ENCODE measurements at regions not wholly inside any gene's neighbourhood (a gene's known extent, or its start where the extent isn't known, plus 50 kb on each side); places are given as distances from the start of the nearest gene placed in this dataset.

DNA sequence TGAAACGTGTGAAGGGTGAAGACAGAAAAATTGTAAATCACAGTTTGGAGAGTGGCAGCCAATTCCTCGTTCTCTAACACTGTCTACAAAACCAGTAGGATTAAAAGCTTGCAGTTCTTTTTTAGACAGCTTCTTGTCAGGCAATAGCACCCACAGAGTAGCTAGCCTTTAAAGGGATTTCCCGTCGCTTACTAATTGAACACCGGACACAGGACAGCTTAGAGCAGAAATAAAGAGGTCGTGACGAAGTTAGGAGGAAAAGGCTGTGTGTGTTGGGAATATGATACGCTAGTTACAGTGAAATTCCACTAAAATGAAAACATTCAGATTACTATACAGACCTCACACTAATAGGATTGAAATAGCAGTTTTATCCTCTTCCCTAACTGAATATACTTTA, 149.1 kb upstream of the FLRT2 start:
- no peak for DNase-seq
- Histone ChIP-seq H3K27me3 (no peaks in the 10 kb centered on the region), H3K27ac (no peak overlapping the region), H3K9ac (ENCODE audit: low read depth in 2 of 2, low read length in 2 of 2) (no peak overlapping the region), H3K9me3 (no peaks in the 10 kb centered on the region), H3K4me3 (no peak overlapping the region), H3K4me1 (no peaks in the 10 kb centered on the region), H3K36me3 (no peaks in the 10 kb centered on the region)
- TF ChIP-seq, protein P1, sequence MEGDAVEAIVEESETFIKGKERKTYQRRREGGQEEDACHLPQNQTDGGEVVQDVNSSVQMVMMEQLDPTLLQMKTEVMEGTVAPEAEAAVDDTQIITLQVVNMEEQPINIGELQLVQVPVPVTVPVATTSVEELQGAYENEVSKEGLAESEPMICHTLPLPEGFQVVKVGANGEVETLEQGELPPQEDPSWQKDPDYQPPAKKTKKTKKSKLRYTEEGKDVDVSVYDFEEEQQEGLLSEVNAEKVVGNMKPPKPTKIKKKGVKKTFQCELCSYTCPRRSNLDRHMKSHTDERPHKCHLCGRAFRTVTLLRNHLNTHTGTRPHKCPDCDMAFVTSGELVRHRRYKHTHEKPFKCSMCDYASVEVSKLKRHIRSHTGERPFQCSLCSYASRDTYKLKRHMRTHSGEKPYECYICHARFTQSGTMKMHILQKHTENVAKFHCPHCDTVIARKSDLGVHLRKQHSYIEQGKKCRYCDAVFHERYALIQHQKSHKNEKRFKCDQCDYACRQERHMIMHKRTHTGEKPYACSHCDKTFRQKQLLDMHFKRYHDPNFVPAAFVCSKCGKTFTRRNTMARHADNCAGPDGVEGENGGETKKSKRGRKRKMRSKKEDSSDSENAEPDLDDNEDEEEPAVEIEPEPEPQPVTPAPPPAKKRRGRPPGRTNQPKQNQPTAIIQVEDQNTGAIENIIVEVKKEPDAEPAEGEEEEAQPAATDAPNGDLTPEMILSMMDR (IDR thresholded peaks at IDR 0.05) = no peak
- intact Hi-C loops (cut with DNase I) = no loop called here

DNA sequence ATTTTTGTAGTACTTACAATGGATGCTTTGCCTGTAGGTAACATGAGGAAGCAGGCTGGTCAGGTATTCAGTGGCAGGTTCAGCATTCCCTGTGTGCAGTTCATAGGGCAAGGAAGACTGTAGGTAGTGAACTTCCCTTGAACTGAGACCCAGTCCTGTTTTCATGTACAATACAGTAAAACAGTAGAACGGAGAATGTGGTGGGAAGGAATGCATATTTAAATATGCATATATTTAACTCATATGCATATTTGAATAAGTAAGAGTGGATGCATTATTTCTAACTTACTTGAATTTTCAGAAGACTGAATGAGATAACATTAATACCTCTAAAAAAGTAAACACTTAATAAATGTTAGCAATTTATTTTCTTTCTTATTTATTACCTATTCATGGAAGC, 147.6 kb upstream of the FLRT2 start:
- Histone ChIP-seq H3K36me3 (no peaks in the 10 kb centered on the region), H3K4me3 (no peak overlapping the region), H3K9ac (ENCODE audit: low read depth in 2 of 2, low read length in 2 of 2) (no peak overlapping the region), H3K9me3 (no peaks in the 10 kb centered on the region), H3K4me1 (no peaks in the 10 kb centered on the region), H3K27me3 (no peaks in the 10 kb centered on the region), H3K27ac (no peak overlapping the region)
- TF ChIP-seq, protein P1 (IDR thresholded peaks at IDR 0.05) = no peak
- DNase-seq = no peak
- intact Hi-C loops (cut with DNase I) = no loop called here

DNA sequence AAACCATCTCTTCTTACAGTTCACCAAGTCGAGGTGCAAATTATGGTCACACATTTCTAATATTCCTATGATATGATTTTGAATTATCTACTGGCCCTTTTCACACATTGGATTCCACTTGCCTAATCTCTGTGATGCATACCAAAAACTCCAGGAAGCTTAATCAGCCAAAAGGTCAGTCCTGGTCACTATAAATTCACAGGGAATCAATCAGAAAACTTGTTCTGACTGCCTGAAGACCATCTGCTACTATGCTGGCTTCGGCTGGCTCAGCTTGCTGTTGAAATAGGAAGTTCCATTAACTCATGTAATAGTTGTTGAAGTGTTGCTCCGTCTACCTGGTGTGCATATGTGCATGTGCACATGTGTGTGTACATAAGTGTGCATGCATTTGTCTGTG, 142.8 kb upstream of the FLRT2 start:
- DNase-seq = no peak
- intact Hi-C loops (cut with DNase I) = no loop called here
- TF ChIP-seq, protein P1 (IDR thresholded peaks at IDR 0.05) = no peak

DNA sequence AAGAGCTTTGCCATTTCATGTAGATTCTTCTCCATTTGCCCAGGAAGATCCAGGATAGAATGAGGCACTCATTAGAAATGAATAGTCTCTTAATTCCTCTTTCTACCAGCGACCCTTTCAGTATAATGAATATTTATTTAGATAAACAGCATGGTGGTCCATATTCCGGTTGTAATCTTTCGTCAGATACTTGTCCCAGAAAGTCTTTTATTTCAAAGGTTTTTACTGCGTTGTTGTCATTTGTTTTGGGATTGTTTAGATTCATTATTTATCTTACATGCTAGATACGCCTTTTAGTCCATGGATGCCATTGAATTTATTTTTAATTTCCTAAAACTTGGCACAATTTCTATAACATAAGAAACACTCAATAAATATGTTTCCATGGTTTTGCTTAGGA, 139.7 kb upstream of the FLRT2 start:
- Histone ChIP-seq H3K36me3 (no peaks in the 10 kb centered on the region), H3K9me3 (no peaks in the 10 kb centered on the region), H3K4me1 (no peaks in the 10 kb centered on the region), H3K27me3 (no peaks in the 10 kb centered on the region), H3K4me3 (no peak overlapping the region), H3K27ac (no peak overlapping the region), H3K9ac (ENCODE audit: low read depth in 2 of 2, low read length in 2 of 2) (no peak overlapping the region)
- intact Hi-C loops (cut with DNase I) = no loop called here
- DNase-seq = no peak
- TF ChIP-seq, protein P1 (IDR thresholded peaks at IDR 0.05) = no peak

More for the DNA sequence above, 142.8 kb upstream of the FLRT2 start:
- Histone ChIP-seq H3K4me3 (no peak overlapping the region), H3K9me3 (no peaks in the 10 kb centered on the region), H3K9ac (ENCODE audit: low read depth in 2 of 2, low read length in 2 of 2) (no peak overlapping the region), H3K36me3 (no peaks in the 10 kb centered on the region), H3K27me3 (no peaks in the 10 kb centered on the region), H3K27ac (no peak overlapping the region), H3K4me1 (no peaks in the 10 kb centered on the region)

DNA sequence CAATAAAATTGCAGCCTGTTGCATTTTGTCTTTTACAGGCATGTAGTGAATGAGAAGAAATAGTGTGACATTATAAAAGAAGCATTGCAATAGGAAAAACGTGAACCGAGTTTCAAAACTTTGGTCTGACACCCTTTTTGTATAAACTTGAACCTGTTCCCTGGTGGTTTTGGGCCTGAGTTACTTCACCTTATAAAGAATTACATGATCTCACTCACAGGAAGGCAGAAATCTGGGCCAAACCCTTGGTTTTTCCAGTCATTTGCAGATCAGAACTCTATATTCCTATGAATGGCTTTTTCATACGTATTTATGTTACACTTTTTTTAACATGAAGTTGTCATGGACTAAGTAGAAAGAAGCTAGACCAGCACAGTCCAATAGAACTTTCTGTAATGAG, 138.5 kb upstream of the FLRT2 start:
- H3K27me3 ChIP-seq = no peaks in the 10 kb centered on the region
- H3K27ac ChIP-seq = no peak overlapping the region
- no peak overlapping the region for H3K9ac ChIP-seq (ENCODE audit: low read depth in 2 of 2, low read length in 2 of 2)
- DNase-seq = no peak
- H3K36me3 ChIP-seq = no peaks in the 10 kb centered on the region
- H3K4me1 ChIP-seq = no peaks in the 10 kb centered on the region
- intact Hi-C loops (cut with DNase I) = no loop called here
- H3K4me3 ChIP-seq = no peak overlapping the region
- no peaks in the 10 kb centered on the region for H3K9me3 ChIP-seq
- TF ChIP-seq, protein P1 (IDR thresholded peaks at IDR 0.05) = no peak

DNA sequence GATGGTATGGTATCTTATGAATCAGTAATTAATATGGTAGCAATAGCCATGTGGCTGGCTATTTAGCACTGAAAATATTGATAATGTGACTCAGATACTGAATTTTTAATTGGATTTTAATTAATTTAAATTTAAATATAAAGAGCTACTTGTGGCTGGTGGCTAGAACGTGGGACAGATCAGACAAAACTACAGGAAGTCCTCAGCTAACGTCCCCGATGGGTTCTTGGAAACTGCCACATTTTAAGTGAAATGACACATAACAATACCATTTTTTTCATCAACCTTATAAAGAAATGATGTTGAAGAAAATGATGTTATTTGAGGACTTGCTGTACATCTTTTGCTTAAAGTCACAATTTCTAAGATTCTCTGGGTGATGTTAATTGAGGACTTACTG, 138.1 kb upstream of the FLRT2 start:
- DNase-seq = no peak
- Histone ChIP-seq H3K4me1 (no peaks in the 10 kb centered on the region), H3K36me3 (no peaks in the 10 kb centered on the region), H3K9me3 (no peaks in the 10 kb centered on the region), H3K4me3 (no peak overlapping the region), H3K27ac (no peak overlapping the region), H3K27me3 (no peaks in the 10 kb centered on the region), H3K9ac (ENCODE audit: low read depth in 2 of 2, low read length in 2 of 2) (no peak overlapping the region)
- TF ChIP-seq, protein P1 (IDR thresholded peaks at IDR 0.05) = no peak
- intact Hi-C loops (cut with DNase I) = no loop called here
